Esophagus squamous epithelium (tissue), 5 donors: ENCODE measurements at regions not wholly inside any gene's neighbourhood (a gene's known extent, or its start where the extent isn't known, plus 50 kb on each side); places are given as distances from the start of the nearest gene placed in this dataset.

ENCODE experiments used
- DNase-seq: peaks from one replicate; lab custom pipeline; 2025; lab: John Stamatoyannopoulos, UW
- H3K27ac ChIP-seq, 4 donors: fragments of 200-600 bp; sonication (generic); one replicate each; pipeline ENCODE4 v1.5.1; 2016 to 2019; ENCODE audit warnings: mild to moderate bottlenecking in 1 of 4
- H3K27me3 ChIP-seq, 4 donors: fragments of 200-600 bp; sonication (generic); 1 replicate in 3 of 4; 2 replicates in 1 of 4; pipeline versions ENCODE4 v1.5.1 to v1.6.0; 2017 to 2021; ENCODE audit warnings: antibody characterized with exemption in 1 of 4
- H3K36me3 ChIP-seq, 3 donors: fragments of 200-600 bp; sonication (generic); one replicate each; pipeline ENCODE4 v1.5.1; 2016 to 2019
- H3K4me1 ChIP-seq, 3 donors: fragments of 200-600 bp; sonication (generic); one replicate each; pipeline ENCODE4 v1.5.1; 2017 to 2019
- H3K4me3 ChIP-seq, 4 donors: fragments of 200-600 bp; sonication (generic); 1 replicate in 3 of 4; 2 replicates in 1 of 4; pipeline ENCODE4 v1.5.1; 2016 to 2019; ENCODE audit warnings: mild to moderate bottlenecking in 2 of 4, moderate library complexity in 1 of 4
- H3K9me3 ChIP-seq, 3 donors: fragments of 200-600 bp; sonication (generic); one replicate each; pipeline ENCODE4 v1.5.1; 2016 to 2019
- CTCF ChIP-seq, 6 experiments: fragments of 450-650 bp in 4 of 6; fragments of 200-600 bp in 2 of 6; sonication (generic) in 2 of 6; IDR thresholded peaks; one replicate each; pipeline ENCODE4 v1.5.1; 2016 to 2019; ENCODE audit warnings: antibody characterized with exemption in 6 of 6, mild to moderate bottlenecking in 4 of 6, moderate library complexity in 4 of 6
- POLR2A ChIP-seq, 4 donors: fragments of 450-650 bp; IDR thresholded peaks; one replicate each; pipeline ENCODE4 v1.6.1; 2017; ENCODE audit warnings: antibody characterized with exemption in 4 of 4, mild to moderate bottlenecking in 4 of 4, moderate library complexity in 3 of 4
- WGBS, 2 donors: methylation state at CpG; one replicate each; pipeline ENCODE4 v1.1.5; 2018; 5-methylcytosine and 5-hydroxymethylcytosine counted together
- intact Hi-C: fragments of 100-400 bp; cut with DNase I; formaldehyde crosslinking; loops from one replicate; pipeline ENCODE4 v1.15.0; 2022
- donor health status: DM: yes; HTN: yes; CAD: no.

- TF ChIP-seq POLR2A (IDR thresholded peaks at IDR 0.05) (no peak), CTCF (IDR thresholded peaks at IDR 0.05) (no peak)
- no peaks in the 10 kb centered on the region for H3K4me1 ChIP-seq
- H3K36me3 ChIP-seq, result no peaks in the 10 kb centered on the region
- DNase-seq, result no peak
- 91% methylated on average over 2 of the region's 2 CpGs for WGBS, 2 donors
- intact Hi-C loops, result no loop called here
- H3K4me3 ChIP-seq, result no peak overlapping the region
- no peaks in the 10 kb centered on the region for H3K27me3 ChIP-seq
- H3K9me3 ChIP-seq, result no peaks in the 10 kb centered on the region
- no peak overlapping the region for H3K27ac ChIP-seq
Observed at GRCh38 chr11:90650153-90650552, 427.3 kb upstream of the CHORDC1 start.

GRCh38 chr11:90646706-90647105 lies 423.9 kb upstream of the CHORDC1 start:
- intact Hi-C loops, result no loop called here
- TF ChIP-seq CTCF (IDR thresholded peaks at IDR 0.05) (no peak), POLR2A (IDR thresholded peaks at IDR 0.05) (no peak)
- no peak overlapping the region for H3K27ac ChIP-seq

GRCh38 chr11:90646266-90646665 lies 423.4 kb upstream of the CHORDC1 start:
- DNase-seq, result no peak
- intact Hi-C loops, result no loop called here
- H3K36me3 ChIP-seq, result no peaks in the 10 kb centered on the region
- H3K27me3 ChIP-seq, result no peaks in the 10 kb centered on the region
- TF ChIP-seq POLR2A (IDR thresholded peaks at IDR 0.05) (no peak), CTCF (IDR thresholded peaks at IDR 0.05) (no peak)
- no peaks in the 10 kb centered on the region for H3K9me3 ChIP-seq
- H3K27ac ChIP-seq, result no peak overlapping the region
- H3K4me3 ChIP-seq, result no peak overlapping the region
- H3K4me1 ChIP-seq, result no peaks in the 10 kb centered on the region
- 81 to 86% methylated on average over 1 of the region's 1 CpG for WGBS, 2 donors

More at GRCh38 chr11:90646706-90647105, 423.9 kb upstream of the CHORDC1 start:
- no peak for DNase-seq
- Histone ChIP-seq H3K9me3 (no peaks in the 10 kb centered on the region), H3K4me3 (no peak overlapping the region), H3K27me3 (no peaks in the 10 kb centered on the region), H3K36me3 (no peaks in the 10 kb centered on the region), H3K4me1 (no peaks in the 10 kb centered on the region)
- 65 to 71% methylated on average over 2 of the region's 2 CpGs for whole genome bisulfite sequencing, 2 donors

GRCh38 chr11:90639461-90639993 lies 416.7 kb upstream of the CHORDC1 start:
- H3K36me3 ChIP-seq, result no peaks in the 10 kb centered on the region
- DNase-seq, result no peak
- H3K27ac ChIP-seq, result no peak overlapping the region
- WGBS, 2 donors, result 0 to 4% methylated on average over 1 of the region's 1 CpG
- TF ChIP-seq POLR2A (IDR thresholded peaks at IDR 0.05) (no peak), CTCF (IDR thresholded peaks at IDR 0.05) (peak in 1 of 6 experiments; percentile 5)
- no peak overlapping the region for H3K4me3 ChIP-seq
- no peaks in the 10 kb centered on the region for H3K4me1 ChIP-seq
- no peaks in the 10 kb centered on the region for H3K9me3 ChIP-seq
- H3K27me3 ChIP-seq, result no peaks in the 10 kb centered on the region
- intact Hi-C loops, result no loop called here

- intact Hi-C loops, result no loop called here
- TF ChIP-seq CTCF (IDR thresholded peaks at IDR 0.05) (no peak), POLR2A (IDR thresholded peaks at IDR 0.05) (no peak)
Observed at GRCh38 chr11:90635886-90636285, 413.0 kb upstream of the CHORDC1 start.

More at GRCh38 chr11:90635886-90636285, 413.0 kb upstream of the CHORDC1 start:
- WGBS, 2 donors, result 39 to 72% methylated on average over 1 of the region's 1 CpG
- Histone ChIP-seq H3K27ac (no peak overlapping the region), H3K27me3 (no peaks in the 10 kb centered on the region), H3K36me3 (no peaks in the 10 kb centered on the region), H3K4me1 (no peaks in the 10 kb centered on the region), H3K4me3 (no peak overlapping the region), H3K9me3 (no peaks in the 10 kb centered on the region)
- DNase-seq, result no peak
